ENCODE measurements at regions not wholly inside any gene's neighbourhood (a gene's known extent, or its start where the extent isn't known, plus 50 kb on each side); places are given as distances from the start of the nearest gene placed in this dataset.

DNA sequence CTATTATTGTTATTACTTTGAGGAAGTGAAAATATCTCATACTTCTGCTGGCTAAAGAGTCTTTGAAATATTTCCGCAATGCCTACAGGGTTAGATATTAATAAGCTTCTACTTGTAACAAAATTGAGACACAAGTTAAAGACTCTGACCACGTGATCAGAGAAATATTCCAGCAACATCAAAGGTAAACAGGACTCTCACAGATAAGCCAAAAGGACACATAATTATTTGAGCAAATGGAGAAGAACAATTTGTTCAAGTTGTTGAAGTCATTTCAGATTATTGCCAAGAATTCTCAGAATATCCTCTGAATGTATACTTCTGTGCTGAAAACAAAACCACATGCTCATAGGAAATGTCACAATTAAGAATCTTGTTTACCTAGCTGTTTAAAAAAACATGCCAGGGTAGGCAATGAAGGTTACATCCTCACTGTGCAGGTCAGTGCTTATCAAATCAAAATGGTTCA is 225.8 kb upstream of the ALCAM start:
- H3K4me1 ChIP-seq (ENCODE audit: control insufficient read depth, insufficient read depth, low read length) = no peaks in the 10 kb centered on the region
- TF ChIP-seq SIN3A (IDR thresholded peaks at IDR 0.05; ENCODE audit: borderline replicate concordance, insufficient read depth, low read depth, low read length) (no peak), CTCF (IDR thresholded peaks at IDR 0.05) (no peak), REST (IDR thresholded peaks at IDR 0.05; ENCODE audit: insufficient read depth in 1 of 2, low read depth in 2 of 2, low read length in 1 of 2) (no peak), POLR2AphosphoS5 (IDR thresholded peaks at IDR 0.05; ENCODE audit: low read depth, low read length) (no peak), TCF7L2 (IDR thresholded peaks at IDR 0.05; ENCODE audit: low read depth, low read length) (no peak)
- no peaks in the 10 kb centered on the region for H3K36me3 ChIP-seq (ENCODE audit: control insufficient read depth, insufficient read depth, low read length)
- H3K4me3 ChIP-seq (ENCODE audit: low read depth in 2 of 2, low read length in 2 of 2) = no peak overlapping the region
- POLR2A ChIA-PET = no interaction called here
- H3K27me3 ChIP-seq (ENCODE audit: control insufficient read depth, insufficient read depth, low read length) = no peaks in the 10 kb centered on the region
- H3K9me3 ChIP-seq (ENCODE audit: control insufficient read depth, insufficient read depth, low read depth, low read length) = no peaks in the 10 kb centered on the region
- in situ Hi-C loops (cut with HindIII; ENCODE audit: low pct_unique_long_range_greater_than_20kb, low sequenced_read_pairs) (no loop called here), intact Hi-C loops (cut with micrococcal nuclease; ENCODE audit: unreplicated experiment) (no loop called here)
- H3K27ac ChIP-seq (ENCODE audit: low read length) = no peak overlapping the region
- no peak for DNase-seq (ENCODE audit: low read depth, low spot score)
- no peak for ATAC-seq
- no TSS peak for BruUV-seq (replicated peaks)
- CTCF ChIA-PET = no interaction called here

- ATAC-seq (no peak), DNase-seq (ENCODE audit: low read depth, low spot score) (no peak)
- H3K27me3 ChIP-seq (ENCODE audit: control insufficient read depth, insufficient read depth, low read length) = no peaks in the 10 kb centered on the region
- BruUV-seq (replicated peaks) = no TSS peak
- CTCF ChIA-PET = no interaction called here
- intact Hi-C loops (cut with micrococcal nuclease; ENCODE audit: unreplicated experiment) (no loop called here), in situ Hi-C loops (cut with HindIII; ENCODE audit: low pct_unique_long_range_greater_than_20kb, low sequenced_read_pairs) (no loop called here)
- no peaks in the 10 kb centered on the region for H3K4me1 ChIP-seq (ENCODE audit: control insufficient read depth, insufficient read depth, low read length)
- POLR2A ChIA-PET = no interaction called here
- no peak overlapping the region for H3K4me3 ChIP-seq (ENCODE audit: low read depth in 2 of 2, low read length in 2 of 2)
- TF ChIP-seq CTCF (IDR thresholded peaks at IDR 0.05) (no peak), REST (IDR thresholded peaks at IDR 0.05; ENCODE audit: insufficient read depth in 1 of 2, low read depth in 2 of 2, low read length in 1 of 2) (no peak), TCF7L2 (IDR thresholded peaks at IDR 0.05; ENCODE audit: low read depth, low read length) (no peak), POLR2AphosphoS5 (IDR thresholded peaks at IDR 0.05; ENCODE audit: low read depth, low read length) (no peak), SIN3A (IDR thresholded peaks at IDR 0.05; ENCODE audit: borderline replicate concordance, insufficient read depth, low read depth, low read length) (no peak)
- H3K36me3 ChIP-seq (ENCODE audit: control insufficient read depth, insufficient read depth, low read length) = no peaks in the 10 kb centered on the region
- H3K27ac ChIP-seq (ENCODE audit: low read length) = no peak overlapping the region
- H3K9me3 ChIP-seq (ENCODE audit: control insufficient read depth, insufficient read depth, low read depth, low read length) = no peaks in the 10 kb centered on the region
These were observed 221.9 kb upstream of the ALCAM start for GRCh38 chr3:105144837-105145236.
